ENCODE measurements at regions not wholly inside any gene's neighbourhood (a gene's known extent, or its start where the extent isn't known, plus 50 kb on each side); places are given as distances from the start of the nearest gene placed in this dataset.

DNA sequence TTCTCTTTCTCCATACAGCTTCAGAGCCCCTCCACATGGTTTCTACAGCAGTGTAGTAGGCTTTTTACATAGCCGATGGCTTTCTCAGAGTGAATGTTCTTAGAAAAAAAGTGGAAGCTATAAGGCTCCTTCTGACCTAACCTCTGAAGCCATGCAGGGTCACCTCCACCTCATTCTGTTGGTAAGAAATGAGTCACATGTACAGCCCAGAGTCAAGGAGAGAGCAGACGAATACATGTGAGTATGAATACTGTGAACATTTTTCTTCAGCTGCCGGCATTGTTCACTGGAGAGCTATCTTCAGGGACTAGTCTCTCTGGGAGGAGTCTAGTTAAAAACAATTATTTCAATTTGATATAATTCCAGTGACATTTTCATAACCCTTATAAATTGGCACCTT is 68.2 kb upstream of the THRB start:
- DNase-seq (ENCODE audit: low read depth, low spot score) (no peak), ATAC-seq (no peak)
- Histone ChIP-seq H3K9me3 (ENCODE audit: control insufficient read depth, insufficient read depth, low read depth, low read length) (no peaks in the 10 kb centered on the region; the same call in 1 of the 2 replicates), H3K36me3 (ENCODE audit: control insufficient read depth, insufficient read depth, low read length) (no peaks in the 10 kb centered on the region), H3K4me1 (ENCODE audit: control insufficient read depth, insufficient read depth, low read length) (no peaks in the 10 kb centered on the region), H3K4me3 (ENCODE audit: low read depth in 2 of 2, low read length in 2 of 2) (no peak overlapping the region), H3K27me3 (ENCODE audit: control insufficient read depth, insufficient read depth, low read length) (no peaks in the 10 kb centered on the region), H3K27ac (ENCODE audit: low read length) (no peak overlapping the region)
- POLR2A ChIA-PET = no interaction called here
- intact Hi-C loops (cut with micrococcal nuclease; ENCODE audit: unreplicated experiment) = no loop called here
- TF ChIP-seq POLR2AphosphoS5 (IDR thresholded peaks at IDR 0.05; ENCODE audit: low read depth, low read length) (no peak), TCF7L2 (IDR thresholded peaks at IDR 0.05; ENCODE audit: low read depth, low read length) (no peak), SIN3A (IDR thresholded peaks at IDR 0.05; ENCODE audit: borderline replicate concordance, insufficient read depth, low read depth, low read length) (no peak), CTCF (IDR thresholded peaks at IDR 0.05) (no peak)
- TF ChIP-seq, protein P1, sequence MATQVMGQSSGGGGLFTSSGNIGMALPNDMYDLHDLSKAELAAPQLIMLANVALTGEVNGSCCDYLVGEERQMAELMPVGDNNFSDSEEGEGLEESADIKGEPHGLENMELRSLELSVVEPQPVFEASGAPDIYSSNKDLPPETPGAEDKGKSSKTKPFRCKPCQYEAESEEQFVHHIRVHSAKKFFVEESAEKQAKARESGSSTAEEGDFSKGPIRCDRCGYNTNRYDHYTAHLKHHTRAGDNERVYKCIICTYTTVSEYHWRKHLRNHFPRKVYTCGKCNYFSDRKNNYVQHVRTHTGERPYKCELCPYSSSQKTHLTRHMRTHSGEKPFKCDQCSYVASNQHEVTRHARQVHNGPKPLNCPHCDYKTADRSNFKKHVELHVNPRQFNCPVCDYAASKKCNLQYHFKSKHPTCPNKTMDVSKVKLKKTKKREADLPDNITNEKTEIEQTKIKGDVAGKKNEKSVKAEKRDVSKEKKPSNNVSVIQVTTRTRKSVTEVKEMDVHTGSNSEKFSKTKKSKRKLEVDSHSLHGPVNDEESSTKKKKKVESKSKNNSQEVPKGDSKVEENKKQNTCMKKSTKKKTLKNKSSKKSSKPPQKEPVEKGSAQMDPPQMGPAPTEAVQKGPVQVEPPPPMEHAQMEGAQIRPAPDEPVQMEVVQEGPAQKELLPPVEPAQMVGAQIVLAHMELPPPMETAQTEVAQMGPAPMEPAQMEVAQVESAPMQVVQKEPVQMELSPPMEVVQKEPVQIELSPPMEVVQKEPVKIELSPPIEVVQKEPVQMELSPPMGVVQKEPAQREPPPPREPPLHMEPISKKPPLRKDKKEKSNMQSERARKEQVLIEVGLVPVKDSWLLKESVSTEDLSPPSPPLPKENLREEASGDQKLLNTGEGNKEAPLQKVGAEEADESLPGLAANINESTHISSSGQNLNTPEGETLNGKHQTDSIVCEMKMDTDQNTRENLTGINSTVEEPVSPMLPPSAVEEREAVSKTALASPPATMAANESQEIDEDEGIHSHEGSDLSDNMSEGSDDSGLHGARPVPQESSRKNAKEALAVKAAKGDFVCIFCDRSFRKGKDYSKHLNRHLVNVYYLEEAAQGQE (IDR thresholded peaks at IDR 0.05; ENCODE audit: insufficient read depth in 1 of 2, low read depth in 2 of 2, low read length in 1 of 2) = no peak
- CTCF ChIA-PET = interaction anchor here (0.5 kb wide), 1 partner anchor 11 kb away, joined by 5 read pairs; no protein-coding TSS in a partner anchor
- BruUV-seq (replicated peaks) = no TSS peak
- in situ Hi-C loops (cut with HindIII; ENCODE audit: low pct_unique_long_range_greater_than_20kb, low sequenced_read_pairs) = no loop called here

DNA sequence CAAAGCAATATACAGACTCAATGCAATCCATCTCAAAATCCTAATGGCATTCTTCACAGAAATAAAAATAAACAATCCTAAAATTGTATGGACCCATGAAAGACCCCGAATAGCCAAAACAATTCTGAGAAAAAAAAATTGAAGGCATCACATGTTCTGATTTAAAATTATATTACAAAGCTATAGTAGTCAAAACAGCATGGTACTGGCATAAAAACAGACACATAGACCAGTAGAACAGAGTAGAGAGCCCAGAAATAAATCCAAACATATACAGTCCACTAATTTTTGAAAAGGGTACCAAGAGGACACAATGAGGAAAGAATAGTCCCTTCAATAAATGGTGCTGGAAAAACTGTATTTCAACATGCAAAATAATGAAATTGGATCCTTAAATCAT is 70.4 kb upstream of the THRB start:
- CTCF ChIA-PET = no interaction called here
- no TSS peak for BruUV-seq (replicated peaks)

More for the DNA sequence above, 70.4 kb upstream of the THRB start:
- intact Hi-C loops (cut with micrococcal nuclease; ENCODE audit: unreplicated experiment) (no loop called here), in situ Hi-C loops (cut with HindIII; ENCODE audit: low pct_unique_long_range_greater_than_20kb, low sequenced_read_pairs) (no loop called here)
- H3K9me3 ChIP-seq (ENCODE audit: control insufficient read depth, insufficient read depth, low read depth, low read length) = no peaks in the 10 kb centered on the region; the same call in 1 of the 2 replicates
- H3K4me3 ChIP-seq (ENCODE audit: low read depth in 2 of 2, low read length in 2 of 2) = no peak overlapping the region
- H3K27me3 ChIP-seq (ENCODE audit: control insufficient read depth, insufficient read depth, low read length) = no peaks in the 10 kb centered on the region
- TF ChIP-seq, protein P1 (IDR thresholded peaks at IDR 0.05; ENCODE audit: insufficient read depth in 1 of 2, low read depth in 2 of 2, low read length in 1 of 2) = no peak
- TF ChIP-seq SIN3A (IDR thresholded peaks at IDR 0.05; ENCODE audit: borderline replicate concordance, insufficient read depth, low read depth, low read length) (no peak), TCF7L2 (IDR thresholded peaks at IDR 0.05; ENCODE audit: low read depth, low read length) (no peak), CTCF (IDR thresholded peaks at IDR 0.05) (no peak), POLR2AphosphoS5 (IDR thresholded peaks at IDR 0.05; ENCODE audit: low read depth, low read length) (no peak)
- no peaks in the 10 kb centered on the region for H3K36me3 ChIP-seq (ENCODE audit: control insufficient read depth, insufficient read depth, low read length)
- POLR2A ChIA-PET = no interaction called here
- no peaks in the 10 kb centered on the region for H3K4me1 ChIP-seq (ENCODE audit: control insufficient read depth, insufficient read depth, low read length)
- no peak for DNase-seq (ENCODE audit: low read depth, low spot score)
- no peak overlapping the region for H3K27ac ChIP-seq (ENCODE audit: low read length)
- no peak for ATAC-seq
